Panc1 (cell line): ENCODE measurements at regions not wholly inside any gene's neighbourhood (a gene's known extent, or its start where the extent isn't known, plus 50 kb on each side); places are given as distances from the start of the nearest gene placed in this dataset.

Experiments
- ATAC-seq: fragments of 200-7000 bp; cut with Tn5 transposase; 2 replicates; pipeline ENCODE4 v1.9.1; 2020; ENCODE audit warnings: mild to moderate bottlenecking, moderate library complexity
- BruUV-seq: library from RNA; stranded (reverse); fragments of 400-500 nt; replicated peaks from 2 replicates; lab custom pipeline; 2021; lab: Mats Ljungman, UMichigan
- CTCF ChIA-PET: fragments of 300-600 bp; sonication (Branson Sonifier 250); formaldehyde crosslinking; loops from one replicate; lab custom pipeline; 2022; ENCODE audit warnings: antibody characterized with exemption; lab: Charles Lee
- POLR2A ChIA-PET: fragments of 300-600 bp; sonication (Branson Sonifier 250); formaldehyde crosslinking; loops from one replicate; lab custom pipeline; 2022; ENCODE audit warnings: antibody characterized with exemption; lab: Charles Lee
- DNase-seq: peaks from one replicate; pipeline ENCODE4 v3.0.0-alpha.2; 2010; ENCODE audit warnings: low read depth, low spot score
- H3K27ac ChIP-seq: 2 replicates; pipeline ENCODE4 v1.5.1; 2011; ENCODE audit warnings: mild to moderate bottlenecking, low read length, inconsistent platforms
- H3K27me3 ChIP-seq: fragments of 200-500 bp; sonication (Bioruptor generic); 2 replicates; pipeline ENCODE4 v1.6.0; 2014; ENCODE audit warnings: low read length, inconsistent platforms; ENCODE audit not compliant: control insufficient read depth, insufficient read depth
- H3K36me3 ChIP-seq: fragments of 200-500 bp; sonication (Bioruptor generic); 2 replicates; pipeline ENCODE4 v1.5.1; 2014; ENCODE audit warnings: inconsistent platforms, mild to moderate bottlenecking, low read length, moderate library complexity; ENCODE audit not compliant: control insufficient read depth, insufficient read depth
- H3K4me1 ChIP-seq: 2 replicates; pipeline ENCODE4 v1.5.1; 2011; ENCODE audit warnings: inconsistent platforms, mild to moderate bottlenecking, low read length, moderate library complexity; ENCODE audit not compliant: control insufficient read depth, insufficient read depth
- H3K4me3 ChIP-seq, 2 experiments: 2 replicates each; pipeline ENCODE4 v1.5.1; 2011 to 2012; ENCODE audit warnings: low read depth in 2 of 2, low read length in 2 of 2, mild to moderate bottlenecking in 2 of 2, inconsistent platforms in 1 of 2, moderate library complexity in 1 of 2
- H3K9me3 ChIP-seq: fragments of 200-500 bp; sonication (Bioruptor generic); 2 replicates; pipeline ENCODE4 v1.5.1; 2014; ENCODE audit warnings: low read depth, mild to moderate bottlenecking, inconsistent platforms, low read length, moderate library complexity; ENCODE audit not compliant: control insufficient read depth, insufficient read depth
- CTCF ChIP-seq: fragments of 450-650 bp; IDR thresholded peaks from 2 replicates; pipeline ENCODE4 v1.5.1; 2017; ENCODE audit warnings: mild to moderate bottlenecking
- POLR2AphosphoS5 ChIP-seq: IDR thresholded peaks from 2 replicates; pipeline ENCODE4 v1.6.1; 2012; ENCODE audit warnings: mild to moderate bottlenecking, low read depth, low read length, moderate library complexity
- REST ChIP-seq, 2 experiments: IDR thresholded peaks; 2 replicates each; pipeline ENCODE4 v1.6.1; 2011 to 2012; ENCODE audit warnings: low read depth in 2 of 2, control low read depth in 1 of 2, low read length in 1 of 2, mild to moderate bottlenecking in 1 of 2, moderate library complexity in 1 of 2; ENCODE audit not compliant: insufficient read depth in 1 of 2
- SIN3A ChIP-seq: IDR thresholded peaks from 2 replicates; pipeline ENCODE4 v1.6.1; 2012; ENCODE audit warnings: low read depth, mild to moderate bottlenecking, low read length, moderate library complexity, borderline replicate concordance; ENCODE audit not compliant: insufficient read depth
- TCF7L2 ChIP-seq: IDR thresholded peaks from 2 replicates; pipeline ENCODE4 v1.6.1; 2011; ENCODE audit warnings: mild to moderate bottlenecking, low read depth, low read length, inconsistent platforms
- in situ Hi-C: cut with HindIII; loops from 2 replicates; pipeline ENCODE4 v1.10.0; 2016; ENCODE audit warnings: low sequenced_read_pairs, low pct_unique_long_range_greater_than_20kb
- intact Hi-C: fragments of 100-400 bp; cut with micrococcal nuclease; formaldehyde crosslinking; loops from one replicate; pipeline ENCODE4 v1.10.0; 2022; ENCODE audit not compliant: unreplicated experiment

GRCh38 chr18:52286675-52287074 is 53.3 kb upstream of the DCC start:
- no peak for DNase-seq
- ChIA-PET POLR2A (no interaction called here), CTCF (interaction anchor here (0.6 kb wide), 1 partner anchor 21 kb away, joined by 7 read pairs; no protein-coding TSS in a partner anchor)
- ATAC-seq = no peak
- no peak for TF ChIP-seq CTCF
- no peak for TF ChIP-seq POLR2AphosphoS5
- TF ChIP-seq SIN3A = no peak
- no peak for TF ChIP-seq REST (IDR thresholded peaks at IDR 0.05; ENCODE audit: insufficient read depth in 1 of 2, low read depth in 2 of 2, low read length in 1 of 2)
- no peak for TF ChIP-seq TCF7L2
- in situ Hi-C loops (no loop called here), intact Hi-C loops (loop anchor here (5.0 kb wide), 1 partner anchor 619 kb away; no protein-coding TSS in a partner anchor)
- no TSS peak for BruUV-seq
- no peak overlapping the region for H3K27ac ChIP-seq
- no peaks in the 10 kb centered on the region for H3K9me3 ChIP-seq
- H3K27me3 ChIP-seq = no peaks in the 10 kb centered on the region
- no peaks in the 10 kb centered on the region for H3K4me1 ChIP-seq
- no peaks in the 10 kb centered on the region for H3K36me3 ChIP-seq
- no peak overlapping the region for H3K4me3 ChIP-seq

- H3K9me3 ChIP-seq = no peaks in the 10 kb centered on the region
- no peak overlapping the region for H3K4me3 ChIP-seq
- no peaks in the 10 kb centered on the region for H3K27me3 ChIP-seq
- no peak overlapping the region for H3K27ac ChIP-seq
- ATAC-seq (no peak), DNase-seq (no peak)
- H3K4me1 ChIP-seq = no peaks in the 10 kb centered on the region
- H3K36me3 ChIP-seq = no peaks in the 10 kb centered on the region
- TF ChIP-seq SIN3A (no peak), CTCF (no peak), TCF7L2 (no peak), REST (IDR thresholded peaks at IDR 0.05; ENCODE audit: insufficient read depth in 1 of 2, low read depth in 2 of 2, low read length in 1 of 2) (no peak), POLR2AphosphoS5 (no peak)
- ChIA-PET CTCF (no interaction called here), POLR2A (no interaction called here)
- no TSS peak for BruUV-seq
- intact Hi-C loops = loop anchor here (5.0 kb wide), 1 partner anchor 620 kb away; no protein-coding TSS in a partner anchor
- in situ Hi-C loops = no loop called here
These were observed 52.8 kb upstream of the DCC start for GRCh38 chr18:52287151-52287550.
